ENCODE measurements at regions not wholly inside any gene's neighbourhood (a gene's known extent, or its start where the extent isn't known, plus 50 kb on each side); places are given as distances from the start of the nearest gene placed in this dataset.

DNA sequence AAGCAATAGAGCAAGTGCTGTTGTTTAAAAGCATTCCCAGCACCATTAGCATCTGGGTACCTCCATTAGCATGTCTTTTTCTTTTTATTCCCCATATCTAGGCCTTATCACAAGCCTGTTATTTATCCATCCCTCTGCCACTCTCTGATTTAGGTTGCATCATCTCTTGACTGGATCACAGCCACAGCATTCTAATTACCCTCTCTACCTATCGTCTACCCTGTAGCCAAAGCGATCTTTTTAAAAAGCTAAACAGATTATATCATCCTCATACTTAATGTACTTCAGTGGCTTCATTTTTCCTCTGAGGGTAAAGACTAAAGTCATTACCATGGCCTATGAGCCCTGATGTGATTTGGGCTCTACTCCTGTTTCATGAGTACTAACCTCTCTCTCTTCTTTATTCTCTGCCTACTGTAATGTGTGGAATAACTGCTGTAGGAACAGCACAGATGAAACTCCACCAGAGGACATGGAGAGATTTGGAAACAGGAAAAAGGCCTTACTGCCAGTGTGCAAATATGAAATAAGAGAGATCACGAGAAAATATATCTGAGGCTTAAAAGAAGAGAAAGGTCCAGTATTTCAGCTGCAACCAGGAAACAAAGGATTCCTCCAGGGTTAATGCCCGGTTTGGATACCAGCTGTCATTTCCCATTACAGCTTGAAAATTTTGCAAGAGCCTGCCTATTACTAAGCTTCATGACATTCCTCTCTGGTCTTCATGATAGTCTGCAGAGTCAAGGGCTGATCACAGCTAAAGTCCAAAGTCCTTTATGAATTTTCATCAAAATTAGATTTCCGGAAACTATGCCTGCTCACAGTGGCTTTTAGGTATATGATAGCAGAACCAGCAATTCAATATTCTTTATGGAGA, 422.5 kb upstream of the PDE3A start:
- no peak overlapping the region for H3K9ac ChIP-seq (ENCODE audit: low read length)
- no peaks in the 10 kb centered on the region for H3K4me1 ChIP-seq (ENCODE audit: insufficient read depth, low read length)
- no peaks in the 10 kb centered on the region for H3K9me3 ChIP-seq (ENCODE audit: low read length)
- no peak overlapping the region for H3K27ac ChIP-seq (ENCODE audit: low read depth, low read length)
- no peak overlapping the region for H3K4me3 ChIP-seq (ENCODE audit: low read depth in 1 of 2, low read length in 2 of 2)
- no peaks in the 10 kb centered on the region for H3K36me3 ChIP-seq (ENCODE audit: insufficient read depth, low read length)
- H3K27me3 ChIP-seq (ENCODE audit: control insufficient read depth in 1 of 2, insufficient read depth in 2 of 2, low read length in 2 of 2) = no peaks in the 10 kb centered on the region

GRCh38 chr12:19946550-19946949, 421.8 kb upstream of the PDE3A start:
- H3K36me3 ChIP-seq (ENCODE audit: insufficient read depth, low read length) = no peaks in the 10 kb centered on the region
- H3K27me3 ChIP-seq (ENCODE audit: control insufficient read depth in 1 of 2, insufficient read depth in 2 of 2, low read length in 2 of 2) = no peaks in the 10 kb centered on the region
- no peaks in the 10 kb centered on the region for H3K9me3 ChIP-seq (ENCODE audit: low read length)
- no peak overlapping the region for H3K27ac ChIP-seq (ENCODE audit: low read depth, low read length)
- no peak overlapping the region for H3K4me3 ChIP-seq (ENCODE audit: low read depth in 1 of 2, low read length in 2 of 2)
- no peaks in the 10 kb centered on the region for H3K4me1 ChIP-seq (ENCODE audit: insufficient read depth, low read length)
- no peak overlapping the region for H3K9ac ChIP-seq (ENCODE audit: low read length)

DNA sequence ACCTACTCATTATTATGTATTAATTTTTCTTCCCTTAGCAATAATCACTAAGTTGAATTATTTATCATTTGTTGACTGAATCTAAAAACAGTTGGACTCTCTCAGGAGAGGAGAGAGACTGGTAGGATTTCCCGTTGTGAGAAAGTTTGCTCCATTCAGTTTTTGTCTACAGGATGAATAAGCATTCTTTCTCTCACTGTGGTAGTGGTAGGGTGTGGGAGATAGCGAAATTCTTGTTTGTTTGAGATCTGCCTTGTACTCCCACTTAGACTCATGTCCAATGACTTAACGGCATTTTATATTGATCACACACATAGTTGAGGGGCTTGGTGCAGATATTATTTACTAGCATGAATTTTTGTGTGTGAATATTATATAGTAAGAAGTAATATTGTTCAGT, 421.0 kb upstream of the PDE3A start:
- no peaks in the 10 kb centered on the region for H3K36me3 ChIP-seq (ENCODE audit: insufficient read depth, low read length)
- H3K9ac ChIP-seq (ENCODE audit: low read length) = no peak overlapping the region
- no peak overlapping the region for H3K4me3 ChIP-seq (ENCODE audit: low read depth in 1 of 2, low read length in 2 of 2)
- H3K9me3 ChIP-seq (ENCODE audit: low read length) = no peaks in the 10 kb centered on the region
- no peak overlapping the region for H3K27ac ChIP-seq (ENCODE audit: low read depth, low read length)
- H3K4me1 ChIP-seq (ENCODE audit: insufficient read depth, low read length) = no peaks in the 10 kb centered on the region
- H3K27me3 ChIP-seq (ENCODE audit: control insufficient read depth in 1 of 2, insufficient read depth in 2 of 2, low read length in 2 of 2) = no peaks in the 10 kb centered on the region

DNA sequence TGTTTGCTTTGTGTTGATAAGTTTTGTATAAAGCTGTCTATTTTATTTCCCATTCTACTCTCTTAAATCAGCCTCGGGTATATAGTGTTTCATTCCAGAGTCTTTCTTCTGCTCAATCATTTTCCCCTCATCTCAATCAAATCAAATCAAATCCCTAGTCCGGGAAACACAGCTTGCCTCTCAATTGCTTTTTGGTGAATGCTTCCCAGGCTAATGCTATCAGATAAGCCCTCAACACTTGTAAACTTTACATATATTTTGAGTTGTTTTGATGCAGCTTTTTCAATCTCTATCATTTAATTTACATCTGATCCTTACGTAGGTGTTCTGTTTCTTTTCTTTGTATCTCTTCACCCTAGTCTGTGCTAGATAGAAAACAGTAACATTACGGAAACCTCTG, 416.7 kb upstream of the PDE3A start:
- Histone ChIP-seq H3K27ac (ENCODE audit: low read depth, low read length) (no peak overlapping the region), H3K36me3 (ENCODE audit: insufficient read depth, low read length) (no peaks in the 10 kb centered on the region), H3K9me3 (ENCODE audit: low read length) (no peaks in the 10 kb centered on the region), H3K4me3 (ENCODE audit: low read depth in 1 of 2, low read length in 2 of 2) (no peak overlapping the region), H3K9ac (ENCODE audit: low read length) (no peak overlapping the region), H3K4me1 (ENCODE audit: insufficient read depth, low read length) (peaks cover 10% of the 10 kb centered on the region), H3K27me3 (ENCODE audit: control insufficient read depth in 1 of 2, insufficient read depth in 2 of 2, low read length in 2 of 2) (no peaks in the 10 kb centered on the region)

DNA sequence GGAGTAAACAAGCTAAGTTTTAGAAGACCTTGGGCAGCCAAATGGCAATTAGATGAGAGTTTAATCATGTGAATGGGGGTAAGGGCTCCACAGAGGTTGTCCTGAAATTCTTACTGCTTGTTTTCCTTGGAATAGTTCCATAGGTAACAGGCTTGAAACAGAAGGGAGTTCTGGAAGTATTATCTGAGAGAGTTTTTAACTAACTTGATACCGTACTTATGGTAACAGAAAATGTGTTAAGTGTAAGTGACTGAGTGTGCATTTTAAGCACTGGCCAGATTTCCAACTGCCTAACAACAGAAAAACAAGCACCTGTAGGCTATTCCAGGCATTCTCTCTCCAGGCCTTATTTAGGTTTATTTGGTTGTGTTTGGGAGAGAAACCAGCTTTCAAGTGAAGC, 414.6 kb upstream of the PDE3A start:
- Histone ChIP-seq H3K27me3 (ENCODE audit: control insufficient read depth in 1 of 2, insufficient read depth in 2 of 2, low read length in 2 of 2) (no peaks in the 10 kb centered on the region), H3K36me3 (ENCODE audit: insufficient read depth, low read length) (no peaks in the 10 kb centered on the region), H3K9ac (ENCODE audit: low read length) (no peak overlapping the region), H3K4me1 (ENCODE audit: insufficient read depth, low read length) (peaks cover 10% of the 10 kb centered on the region), H3K9me3 (ENCODE audit: low read length) (no peaks in the 10 kb centered on the region), H3K4me3 (ENCODE audit: low read depth in 1 of 2, low read length in 2 of 2) (no peak overlapping the region), H3K27ac (ENCODE audit: low read depth, low read length) (no peak overlapping the region)

- Histone ChIP-seq H3K9ac (ENCODE audit: low read length) (no peak overlapping the region), H3K27ac (ENCODE audit: low read depth, low read length) (no peak overlapping the region), H3K9me3 (ENCODE audit: low read length) (no peaks in the 10 kb centered on the region), H3K4me3 (ENCODE audit: low read depth in 1 of 2, low read length in 2 of 2) (no peak overlapping the region), H3K27me3 (ENCODE audit: control insufficient read depth in 1 of 2, insufficient read depth in 2 of 2, low read length in 2 of 2) (no peaks in the 10 kb centered on the region), H3K36me3 (ENCODE audit: insufficient read depth, low read length) (no peaks in the 10 kb centered on the region), H3K4me1 (ENCODE audit: insufficient read depth, low read length) (peaks cover 10% of the 10 kb centered on the region)
Measured at GRCh38 chr12:19954163-19954562, 414.2 kb upstream of the PDE3A start.

GRCh38 chr12:19957308-19958125, 410.8 kb upstream of the PDE3A start:
- H3K27me3 ChIP-seq (ENCODE audit: control insufficient read depth in 1 of 2, insufficient read depth in 2 of 2, low read length in 2 of 2) = no peaks in the 10 kb centered on the region
- H3K9me3 ChIP-seq (ENCODE audit: low read length) = no peaks in the 10 kb centered on the region
- H3K4me1 ChIP-seq (ENCODE audit: insufficient read depth, low read length) = peaks cover 10% of the 10 kb centered on the region
- H3K9ac ChIP-seq (ENCODE audit: low read length) = no peak overlapping the region
- no peak overlapping the region for H3K27ac ChIP-seq (ENCODE audit: low read depth, low read length)
- H3K4me3 ChIP-seq (ENCODE audit: low read depth in 1 of 2, low read length in 2 of 2) = no peak overlapping the region
- no peaks in the 10 kb centered on the region for H3K36me3 ChIP-seq (ENCODE audit: insufficient read depth, low read length)

- H3K27me3 ChIP-seq (ENCODE audit: control insufficient read depth in 1 of 2, insufficient read depth in 2 of 2, low read length in 2 of 2) = no peaks in the 10 kb centered on the region
- no peak overlapping the region for H3K9ac ChIP-seq (ENCODE audit: low read length)
- no peak overlapping the region for H3K27ac ChIP-seq (ENCODE audit: low read depth, low read length)
- no peaks in the 10 kb centered on the region for H3K36me3 ChIP-seq (ENCODE audit: insufficient read depth, low read length)
- peaks cover 10% of the 10 kb centered on the region for H3K4me1 ChIP-seq (ENCODE audit: insufficient read depth, low read length)
- no peak overlapping the region for H3K4me3 ChIP-seq (ENCODE audit: low read depth in 1 of 2, low read length in 2 of 2)
- H3K9me3 ChIP-seq (ENCODE audit: low read length) = no peaks in the 10 kb centered on the region
Measured at GRCh38 chr12:19958389-19958788, 409.9 kb upstream of the PDE3A start.

GRCh38 chr12:19959353-19959752, 409.0 kb upstream of the PDE3A start:
- H3K9ac ChIP-seq (ENCODE audit: low read length) = no peak overlapping the region
- no peaks in the 10 kb centered on the region for H3K36me3 ChIP-seq (ENCODE audit: insufficient read depth, low read length)
- no peaks in the 10 kb centered on the region for H3K9me3 ChIP-seq (ENCODE audit: low read length)
- H3K4me3 ChIP-seq (ENCODE audit: low read depth in 1 of 2, low read length in 2 of 2) = no peak overlapping the region
- H3K27me3 ChIP-seq (ENCODE audit: control insufficient read depth in 1 of 2, insufficient read depth in 2 of 2, low read length in 2 of 2) = no peaks in the 10 kb centered on the region
- H3K27ac ChIP-seq (ENCODE audit: low read depth, low read length) = no peak overlapping the region
- peaks cover under 1% of the 10 kb centered on the region for H3K4me1 ChIP-seq (ENCODE audit: insufficient read depth, low read length)

GRCh38 chr12:19960527-19960926, 407.8 kb upstream of the PDE3A start:
- H3K4me3 ChIP-seq (ENCODE audit: low read depth in 1 of 2, low read length in 2 of 2) = no peak overlapping the region
- no peak overlapping the region for H3K9ac ChIP-seq (ENCODE audit: low read length)
- H3K4me1 ChIP-seq (ENCODE audit: insufficient read depth, low read length) = no peaks in the 10 kb centered on the region
- H3K36me3 ChIP-seq (ENCODE audit: insufficient read depth, low read length) = no peaks in the 10 kb centered on the region
- no peak overlapping the region for H3K27ac ChIP-seq (ENCODE audit: low read depth, low read length)
- no peaks in the 10 kb centered on the region for H3K27me3 ChIP-seq (ENCODE audit: control insufficient read depth in 1 of 2, insufficient read depth in 2 of 2, low read length in 2 of 2)
- no peaks in the 10 kb centered on the region for H3K9me3 ChIP-seq (ENCODE audit: low read length)

DNA sequence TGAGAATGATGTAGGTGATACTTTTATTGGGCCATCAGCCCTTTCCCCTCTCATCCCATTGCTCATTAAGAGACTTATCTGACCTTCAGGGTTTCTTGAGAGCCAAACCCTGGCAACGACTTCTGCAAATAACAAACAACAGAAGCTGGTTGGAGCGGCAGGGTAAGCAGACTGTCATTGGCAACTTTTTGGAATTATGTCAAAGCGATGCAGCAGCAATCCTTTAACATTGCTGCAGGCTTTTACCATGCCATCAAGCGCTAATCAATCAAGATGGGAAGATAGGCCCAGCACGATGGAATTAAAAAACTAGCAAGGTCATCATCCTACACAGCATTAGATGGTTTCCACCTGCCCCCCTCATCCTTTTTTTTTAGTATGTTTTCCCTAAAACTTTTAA, 406.1 kb upstream of the PDE3A start:
- no peaks in the 10 kb centered on the region for H3K36me3 ChIP-seq (ENCODE audit: insufficient read depth, low read length)
- H3K4me1 ChIP-seq (ENCODE audit: insufficient read depth, low read length) = no peaks in the 10 kb centered on the region
- no peak overlapping the region for H3K27ac ChIP-seq (ENCODE audit: low read depth, low read length)
- no peak overlapping the region for H3K4me3 ChIP-seq (ENCODE audit: low read depth in 1 of 2, low read length in 2 of 2)
- H3K9ac ChIP-seq (ENCODE audit: low read length) = no peak overlapping the region
- no peaks in the 10 kb centered on the region for H3K27me3 ChIP-seq (ENCODE audit: control insufficient read depth in 1 of 2, insufficient read depth in 2 of 2, low read length in 2 of 2)
- H3K9me3 ChIP-seq (ENCODE audit: low read length) = no peaks in the 10 kb centered on the region

Measured in muscle layer of colon (tissue), 2 donors.